UCSD-AML1 (cell line): ENCODE measurements at regions not wholly inside any gene's neighbourhood (a gene's known extent, or its start where the extent isn't known, plus 50 kb on each side); places are given as distances from the start of the nearest gene placed in this dataset.

Experiments
- DNase-seq: peaks from one replicate; lab custom pipeline; 2025; ENCODE audit not compliant: unreplicated experiment; lab: John Stamatoyannopoulos, UW

- no peak for DNase-seq
These were observed 172.6 kb upstream of the RAI14 start for GRCh38 chr5:34483442-34484033.

DNA sequence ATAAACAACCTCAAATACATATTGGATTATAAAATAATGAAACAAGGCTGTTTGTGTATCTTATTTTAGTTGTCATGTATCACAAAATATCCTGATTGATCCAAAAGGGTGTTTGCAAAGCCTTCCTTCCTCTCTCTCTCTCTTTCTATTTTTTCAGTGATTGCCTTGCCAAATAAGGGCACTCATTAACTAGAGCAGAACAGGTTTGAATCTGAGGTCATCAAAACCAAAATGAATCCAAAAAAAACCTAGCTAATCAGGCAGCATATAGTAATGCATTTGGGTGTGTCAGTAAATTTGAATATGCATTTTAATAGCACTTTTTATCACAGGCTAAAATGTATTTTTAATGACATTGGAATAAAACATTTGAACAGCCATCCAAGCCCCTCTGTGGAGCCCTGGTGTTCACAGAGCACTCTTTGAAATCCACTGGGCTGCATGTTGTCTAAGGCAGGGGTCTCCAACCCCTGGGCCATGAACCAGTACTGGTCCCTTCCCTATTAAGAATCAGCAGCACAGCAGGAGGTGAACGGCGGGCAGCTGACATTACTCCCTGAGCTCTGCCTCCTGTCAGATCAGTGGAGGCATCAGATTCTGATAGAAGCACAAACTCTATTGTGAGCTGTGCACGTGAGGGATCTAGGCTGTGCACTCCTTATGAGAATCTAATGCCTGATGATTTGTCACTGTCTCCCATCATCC, 171.8 kb upstream of the RAI14 start:
- no peak for DNase-seq

GRCh38 chr5:34485768-34486030, 170.4 kb upstream of the RAI14 start:
- no peak for DNase-seq

DNA sequence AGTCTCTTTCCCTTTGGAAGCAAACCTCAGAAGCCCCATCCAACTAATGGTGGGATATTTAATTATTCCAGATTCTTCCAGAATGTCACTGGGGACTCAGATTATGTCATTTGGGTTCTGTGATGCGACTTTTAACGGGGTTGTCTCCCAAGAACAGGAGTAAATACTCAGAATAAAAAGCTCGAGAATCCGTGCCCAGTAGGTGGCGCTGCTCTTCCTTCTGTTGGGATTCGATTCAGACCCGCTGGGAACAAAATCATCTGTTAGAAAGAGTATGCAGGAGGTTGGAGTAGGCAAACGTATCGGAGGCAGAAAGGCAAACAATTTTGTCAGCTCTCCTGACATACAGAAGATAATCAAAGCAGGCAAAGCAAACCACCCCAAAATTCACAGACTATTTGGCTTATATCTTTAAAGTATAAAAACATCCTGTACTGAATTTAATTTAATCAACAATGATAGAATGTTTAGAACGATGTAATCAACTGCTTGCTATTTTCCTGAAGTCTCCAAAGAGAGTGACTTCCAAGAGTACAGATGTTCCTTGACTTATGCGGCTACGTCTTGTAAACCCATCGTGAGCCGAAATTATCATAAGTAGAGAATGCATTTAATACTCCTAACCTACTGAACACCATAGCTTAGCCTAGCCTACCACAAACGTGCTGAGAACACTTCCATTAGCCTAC, 169.8 kb upstream of the RAI14 start:
- DNase-seq: peak; percentile 70

- no peak for DNase-seq
These were observed 169.3 kb upstream of the RAI14 start for GRCh38 chr5:34486849-34487158.

DNA sequence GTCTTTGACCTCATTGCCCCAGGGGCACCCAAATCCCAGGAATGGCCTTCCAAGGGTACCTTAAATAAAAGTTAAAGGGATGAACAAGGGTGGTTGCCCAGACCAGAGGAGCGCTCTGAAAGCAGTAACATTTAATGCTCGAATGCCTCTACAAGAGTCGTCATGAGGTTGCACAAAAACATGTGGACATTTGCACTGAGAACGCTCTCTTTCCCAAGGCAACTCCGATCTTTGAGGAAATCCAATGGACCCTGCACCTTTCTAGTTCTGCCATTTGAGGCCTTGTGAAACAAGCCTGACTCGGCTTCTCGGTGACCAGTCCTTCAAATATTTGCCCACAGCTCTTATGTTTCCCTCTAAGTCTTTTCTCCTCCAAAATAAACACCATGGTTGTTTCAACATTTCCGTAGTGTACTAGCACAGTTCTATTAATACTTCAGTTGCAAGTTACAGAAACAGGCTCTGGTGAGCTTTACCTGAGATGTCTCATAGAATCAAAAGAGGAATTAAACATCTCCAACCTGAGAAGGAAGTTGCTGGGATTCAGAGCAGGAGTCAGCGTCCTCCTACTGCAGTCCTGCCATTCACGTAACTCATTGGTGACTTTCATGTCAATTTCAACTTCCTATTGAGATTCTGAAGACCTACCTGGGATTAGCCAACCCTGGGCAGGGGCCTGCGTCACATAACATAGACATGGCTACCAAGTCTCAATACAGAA, 168.8 kb upstream of the RAI14 start:
- no peak for DNase-seq

DNA sequence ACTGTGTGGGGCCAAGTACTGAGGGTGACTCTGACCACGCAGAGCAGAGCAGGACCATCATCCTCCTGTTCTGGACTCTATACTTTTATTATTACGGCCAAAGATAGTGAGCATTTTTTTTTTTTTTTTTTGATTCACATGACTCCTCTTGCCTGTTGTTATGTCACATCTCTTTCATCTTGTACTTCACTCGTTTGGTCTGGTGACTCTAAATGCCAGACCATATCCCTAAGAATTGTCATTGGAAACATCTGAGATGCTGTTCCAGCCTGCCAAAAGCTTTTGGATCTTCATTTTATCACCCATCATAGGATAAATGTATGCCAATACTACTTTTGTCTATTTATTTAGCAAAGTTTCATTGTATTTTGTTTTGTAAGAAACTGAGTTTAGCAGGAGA, 168.2 kb upstream of the RAI14 start:
- no peak for DNase-seq

DNA sequence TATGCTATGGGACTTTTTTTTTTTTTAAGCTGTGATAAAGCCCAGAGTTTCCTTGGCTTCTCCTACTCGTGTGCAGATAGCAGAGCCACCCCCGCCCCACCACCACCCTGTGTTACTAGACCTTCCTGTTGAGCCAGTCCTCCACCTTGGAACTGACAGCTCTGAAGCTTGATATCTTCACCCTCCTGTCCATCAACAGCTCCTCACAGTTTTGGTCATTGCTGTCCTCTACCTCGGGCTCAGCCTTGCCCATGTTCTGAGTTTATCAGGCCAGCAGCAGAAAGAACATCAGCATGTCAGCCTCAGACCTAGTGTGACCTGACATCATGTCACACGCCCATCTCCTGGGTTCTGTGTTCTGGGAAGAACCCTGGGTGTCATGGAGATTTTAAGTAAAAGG, 167.1 kb upstream of the RAI14 start:
- no peak for DNase-seq

- DNase-seq: no peak
These were observed 165.4 kb upstream of the RAI14 start for GRCh38 chr5:34490506-34491250.

- no peak for DNase-seq
These were observed 164.9 kb upstream of the RAI14 start for GRCh38 chr5:34491251-34491620.

- no peak for DNase-seq
These were observed 161.9 kb upstream of the RAI14 start for GRCh38 chr5:34494111-34494755.

DNA sequence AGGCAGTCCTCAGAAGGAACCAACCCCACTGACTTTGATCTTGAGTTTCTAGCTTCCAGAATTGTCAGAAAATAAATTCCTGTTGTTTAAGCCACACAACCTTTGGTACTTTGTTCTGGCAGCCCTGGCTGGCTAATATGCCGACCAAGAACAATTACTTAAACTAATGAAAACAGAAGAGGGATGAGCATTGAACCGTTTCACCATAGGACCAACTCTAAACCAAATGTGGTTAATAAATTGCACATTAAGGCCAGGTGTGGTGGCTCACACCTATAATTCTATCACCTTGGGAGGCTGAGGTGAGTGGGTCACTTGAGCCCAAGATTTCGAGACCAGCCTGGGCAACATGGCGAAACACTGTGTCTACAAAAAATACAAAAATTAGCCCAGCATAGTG, 160.9 kb upstream of the RAI14 start:
- DNase-seq: no peak

GRCh38 chr5:34496260-34496691, 159.9 kb upstream of the RAI14 start:
- DNase-seq: no peak

DNA sequence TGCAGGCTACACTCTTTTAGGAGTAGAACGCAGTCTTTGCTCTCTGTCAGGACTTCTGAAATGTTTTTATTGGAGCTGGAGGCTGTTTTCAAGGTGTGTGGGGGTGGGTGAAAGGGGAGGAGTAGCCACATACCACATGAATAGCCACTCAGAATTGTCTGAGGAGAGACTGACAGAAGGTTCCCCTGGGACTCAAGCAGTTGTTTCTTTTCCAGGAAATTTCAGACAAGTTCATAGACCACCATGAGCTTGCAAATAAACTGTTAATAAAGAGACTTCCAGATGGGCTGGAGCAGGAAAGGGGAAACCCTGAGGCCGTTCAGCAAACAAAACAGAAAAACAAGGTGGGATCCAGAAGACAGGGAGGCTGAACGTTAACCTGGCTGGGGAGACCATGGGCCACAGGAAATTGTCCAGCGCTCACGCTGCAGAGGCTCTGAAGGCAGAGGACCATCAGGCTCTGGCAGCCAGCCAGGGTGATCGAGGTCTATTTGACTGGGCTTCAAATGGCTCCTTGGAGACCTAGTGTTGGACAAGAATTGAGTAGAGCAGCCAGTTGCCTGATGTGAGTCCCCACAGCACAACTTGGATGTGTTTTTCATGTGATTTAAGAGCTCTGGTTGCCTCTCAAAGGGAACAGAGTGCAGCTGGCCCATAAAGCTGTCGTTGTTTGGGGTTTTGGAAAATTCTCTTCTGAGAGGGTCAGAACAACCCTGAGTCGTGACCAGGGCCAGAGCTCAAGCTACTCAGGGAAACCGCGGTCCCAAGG, 159.2 kb upstream of the RAI14 start:
- no peak for DNase-seq

- no peak for DNase-seq
These were observed 158.7 kb upstream of the RAI14 start for GRCh38 chr5:34497470-34497808.

GRCh38 chr5:34498572-34498971, 157.6 kb upstream of the RAI14 start:
- no peak for DNase-seq

- peak; percentile 21 for DNase-seq
These were observed 157.0 kb upstream of the RAI14 start for GRCh38 chr5:34499001-34499734.

- DNase-seq: no peak
These were observed 155.8 kb upstream of the RAI14 start for GRCh38 chr5:34500236-34500847.

GRCh38 chr5:34501016-34501415, 155.1 kb upstream of the RAI14 start:
- DNase-seq: no peak
